ENCODE measurements at regions not wholly inside any gene's neighbourhood (a gene's known extent, or its start where the extent isn't known, plus 50 kb on each side); places are given as distances from the start of the nearest gene placed in this dataset.
A peak's percentile ranks its signal among the peaks of the same experiment; 100 is the strongest.
"Not testable (repeated sequence)": the region's sequence is repeated elsewhere in the genome, so short reads cannot be mapped to it uniquely, and the experiment has no call there.

DNA sequence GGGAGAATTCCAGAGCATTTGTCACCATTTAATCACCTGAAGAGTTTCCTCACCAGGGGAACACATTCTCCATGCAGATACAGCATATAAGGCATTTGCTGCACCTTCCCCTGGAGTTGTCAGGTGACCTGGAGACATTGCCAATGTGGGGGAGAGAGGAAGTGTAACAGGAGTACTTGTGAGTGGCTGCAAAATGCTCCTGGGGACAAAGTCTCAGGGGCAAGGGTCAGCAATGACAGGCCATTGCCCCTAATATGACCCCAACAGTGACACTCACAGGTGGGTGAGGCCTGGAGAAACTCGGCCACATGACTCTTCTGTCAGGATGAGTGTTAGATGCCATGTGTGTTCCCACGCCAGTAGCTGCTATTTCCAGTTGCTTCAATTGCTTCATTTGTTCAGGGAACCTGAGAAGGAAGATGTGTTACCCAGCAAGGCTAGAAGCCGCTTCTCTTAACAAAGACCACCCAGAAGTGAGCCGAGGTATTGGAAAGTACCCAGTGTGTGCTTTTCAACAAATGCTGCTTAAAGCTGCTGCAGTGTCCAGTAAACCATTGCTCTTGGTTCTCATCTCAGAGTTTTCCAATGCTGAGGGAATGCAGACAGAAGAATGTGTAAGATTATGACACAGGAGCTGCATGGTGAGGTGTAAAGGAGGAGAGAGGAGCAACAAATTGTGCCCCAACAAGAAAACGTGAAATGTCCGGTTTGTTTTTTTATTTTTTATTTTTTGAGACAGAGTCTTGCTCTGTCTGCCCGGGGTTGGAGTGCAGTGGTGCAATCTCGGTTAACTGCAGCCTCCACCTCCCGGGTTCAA, 128.2 kb upstream of the SLC44A1 start:
- DNase-seq, result no peak

DNA sequence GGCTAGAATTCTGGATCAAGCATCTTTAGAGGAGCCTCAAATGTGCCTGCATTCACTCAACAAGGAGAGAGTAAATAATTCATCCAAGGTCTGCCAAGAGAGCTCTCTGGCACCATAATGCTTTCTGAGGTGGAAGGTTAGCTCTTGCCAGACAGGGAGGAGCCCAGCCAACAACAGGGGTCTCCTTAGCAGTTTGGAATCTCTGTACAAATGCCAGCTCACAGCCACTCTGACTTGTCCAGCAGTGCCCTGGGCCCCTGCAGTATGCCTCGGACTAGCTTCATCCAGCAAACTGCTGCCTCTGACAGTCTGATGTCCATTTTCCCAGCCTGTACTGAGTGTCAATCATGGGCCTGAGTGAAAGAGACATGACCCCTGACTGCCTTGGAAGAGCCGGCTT, 127.2 kb upstream of the SLC44A1 start:
- no peak for DNase-seq

DNA sequence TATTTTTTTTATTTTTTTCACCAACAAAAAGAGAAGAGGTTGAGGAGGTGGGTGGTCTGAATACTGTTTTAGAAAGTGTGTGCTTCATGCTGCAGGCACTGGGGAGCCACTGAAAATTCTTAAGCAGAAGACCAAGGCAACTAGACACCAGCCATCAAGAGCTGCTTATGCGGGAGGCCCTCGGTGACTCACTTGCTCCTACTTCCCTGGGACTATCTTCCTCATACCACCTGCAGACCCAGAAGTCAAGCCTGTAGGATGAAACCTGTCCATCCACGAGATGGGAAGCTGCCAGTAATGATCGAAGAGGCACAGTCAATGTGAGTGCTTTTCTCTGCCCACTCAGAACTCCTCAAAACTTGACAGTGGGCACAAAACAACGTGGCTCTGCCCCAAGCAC, 125.8 kb upstream of the SLC44A1 start:
- DNase-seq, result no peak

DNA sequence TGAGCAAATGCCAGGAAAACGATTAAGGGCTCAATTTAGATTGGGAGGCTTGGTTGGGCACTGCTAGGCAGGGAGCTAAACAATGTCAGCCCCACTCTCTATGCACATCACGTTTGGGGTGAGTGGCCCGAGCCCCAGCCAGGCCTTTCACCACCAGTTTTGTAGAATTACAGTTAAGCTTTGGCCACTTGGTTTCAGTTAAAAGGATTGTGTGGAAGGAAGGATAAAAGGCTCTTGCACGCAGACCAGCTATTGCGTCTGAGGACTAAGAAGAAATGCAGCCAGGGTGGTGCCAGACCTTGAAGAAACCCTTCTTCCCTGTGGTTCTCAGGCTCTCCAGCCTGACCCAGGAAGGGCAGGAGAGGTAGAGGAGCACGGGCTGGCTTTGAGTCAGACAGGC, 125.3 kb upstream of the SLC44A1 start:
- DNase-seq, result no peak

DNA sequence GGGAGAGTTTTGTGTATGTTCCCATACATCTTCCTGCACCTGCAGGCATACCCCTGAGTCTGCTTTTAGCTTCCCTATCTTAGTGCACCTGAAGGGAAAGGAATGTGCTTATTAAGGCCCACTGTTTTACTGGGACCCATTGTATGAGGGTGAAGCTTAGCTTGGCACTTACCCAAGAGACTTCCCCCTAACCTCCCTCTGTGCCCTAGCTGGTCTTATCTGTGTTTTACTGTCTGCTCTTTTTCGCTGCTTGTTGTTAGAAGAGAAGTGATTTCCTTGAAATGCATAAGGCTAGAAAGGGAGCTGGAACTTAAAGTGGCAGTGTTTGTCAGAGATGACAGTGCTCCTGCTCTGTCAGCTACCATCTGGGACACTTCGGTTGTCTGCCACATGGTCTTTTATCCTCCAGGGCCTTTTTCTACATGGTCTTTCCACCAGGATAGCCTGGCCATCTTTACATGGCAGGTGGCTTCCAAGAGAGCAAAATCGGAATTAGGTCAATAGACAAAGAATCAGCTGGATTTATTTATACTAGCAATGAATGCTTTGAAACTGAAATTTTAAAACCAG, 122.5 kb upstream of the SLC44A1 start:
- DNase-seq, result no peak

DNA sequence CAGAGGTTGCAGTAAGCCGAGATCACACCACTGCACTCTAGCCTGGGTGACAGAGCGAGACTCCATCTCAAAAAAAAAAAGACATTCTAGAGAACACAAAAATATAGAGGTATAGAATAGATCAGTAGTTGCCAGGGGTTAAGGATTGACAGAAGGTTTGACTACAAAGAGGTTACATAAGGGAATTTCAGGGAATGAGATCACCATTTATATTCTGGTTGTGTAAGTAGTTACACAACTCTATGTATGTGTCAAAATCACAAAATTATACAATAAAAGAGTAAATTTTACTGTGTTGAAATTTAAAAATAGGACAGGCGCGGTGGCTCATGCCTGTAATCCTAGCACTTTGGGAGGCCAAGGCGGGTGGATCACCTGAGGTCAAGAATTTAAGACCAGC, 119.9 kb upstream of the SLC44A1 start:
- DNase-seq, result not testable (repeated sequence)

DNA sequence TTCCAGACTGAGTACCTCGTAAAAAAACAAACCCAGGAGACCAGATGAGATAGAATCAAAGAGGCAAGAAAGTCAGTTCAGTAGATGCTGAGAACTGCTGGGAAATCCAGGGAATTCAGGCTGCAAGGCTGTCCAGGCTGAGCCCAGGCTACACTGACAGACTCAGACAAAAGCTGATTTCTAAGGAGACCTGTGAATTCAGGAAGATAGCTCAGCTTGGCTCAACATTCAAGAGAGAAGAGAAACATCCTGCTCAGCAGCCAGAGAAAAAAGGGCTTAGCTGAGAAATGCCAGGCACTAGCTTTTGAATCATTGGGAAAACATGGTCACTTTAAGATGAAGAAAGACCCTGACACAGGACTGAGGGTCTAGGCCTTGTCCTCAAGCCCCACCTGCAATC, 118.2 kb upstream of the SLC44A1 start:
- DNase-seq, result no peak

DNA sequence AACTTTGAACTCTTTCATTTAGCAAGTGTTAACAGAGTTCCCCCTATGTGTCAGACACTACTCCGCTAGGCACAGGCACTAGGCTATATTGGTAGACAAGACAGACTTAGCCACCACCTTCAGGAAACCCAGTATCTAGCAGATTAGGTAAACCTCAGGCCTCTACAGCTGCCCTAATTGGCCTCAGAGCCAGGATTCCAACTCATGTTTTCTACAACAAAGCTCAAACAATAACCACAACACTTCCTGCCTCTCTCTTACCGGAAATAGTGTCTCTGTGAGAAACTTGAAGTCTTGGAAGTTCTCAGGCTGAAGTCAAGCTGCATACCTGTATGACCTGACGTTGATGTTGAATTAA, 116.6 kb upstream of the SLC44A1 start:
- peak; percentile 69 for DNase-seq

DNA sequence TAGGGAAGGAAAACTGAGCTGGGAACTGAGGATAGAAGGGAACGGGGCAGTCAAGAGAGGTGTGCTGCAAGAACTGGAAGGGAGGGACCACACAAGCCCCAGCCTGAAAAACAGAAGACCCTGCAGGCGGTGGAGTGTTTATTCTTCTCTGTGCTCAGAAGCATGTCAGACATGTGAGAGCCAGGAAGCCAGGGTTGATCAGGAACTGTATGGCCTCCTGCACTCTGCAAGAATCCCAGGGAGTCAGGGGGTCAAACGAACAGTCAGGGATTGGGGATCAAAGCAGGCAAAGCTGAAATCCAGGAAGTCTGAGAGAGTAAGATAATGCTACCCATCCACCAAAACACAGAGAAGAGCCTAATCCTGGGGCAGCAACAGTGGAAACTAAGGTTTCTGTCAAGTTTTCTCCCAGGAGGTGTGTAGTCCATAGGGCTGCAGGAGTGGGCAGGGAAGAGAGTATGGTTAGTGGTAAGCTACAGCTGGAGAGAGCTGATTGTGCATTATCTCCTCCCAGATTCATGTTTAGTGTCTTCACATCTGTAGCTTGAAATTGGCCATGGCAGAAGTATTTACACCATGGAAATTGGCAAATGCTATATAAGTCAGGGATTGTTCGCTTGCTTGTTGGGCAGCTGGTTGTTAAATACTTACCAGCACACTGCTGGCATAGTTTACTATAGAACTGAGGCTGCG, 115.4 kb upstream of the SLC44A1 start:
- DNase-seq, result no peak

DNA sequence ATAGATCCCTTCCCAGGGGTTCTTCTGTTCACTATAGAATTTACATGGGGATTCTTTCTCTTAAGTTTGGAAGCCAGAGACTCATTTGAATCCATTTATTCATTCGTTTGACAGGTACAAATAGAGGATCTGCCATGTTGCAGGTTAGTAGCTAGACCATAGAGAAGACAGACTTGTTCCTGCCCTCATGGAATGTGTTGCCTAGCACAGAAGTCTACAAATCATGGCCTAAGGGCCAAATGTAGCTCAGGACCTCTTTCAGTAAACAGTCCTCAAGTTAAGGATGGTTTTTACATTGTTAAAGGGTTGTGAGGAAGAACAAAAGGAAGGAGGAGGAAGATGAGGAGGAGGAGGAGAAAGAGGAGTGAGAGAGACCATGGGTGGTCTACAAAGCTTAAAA, 114.7 kb upstream of the SLC44A1 start:
- DNase-seq, result no peak

DNA sequence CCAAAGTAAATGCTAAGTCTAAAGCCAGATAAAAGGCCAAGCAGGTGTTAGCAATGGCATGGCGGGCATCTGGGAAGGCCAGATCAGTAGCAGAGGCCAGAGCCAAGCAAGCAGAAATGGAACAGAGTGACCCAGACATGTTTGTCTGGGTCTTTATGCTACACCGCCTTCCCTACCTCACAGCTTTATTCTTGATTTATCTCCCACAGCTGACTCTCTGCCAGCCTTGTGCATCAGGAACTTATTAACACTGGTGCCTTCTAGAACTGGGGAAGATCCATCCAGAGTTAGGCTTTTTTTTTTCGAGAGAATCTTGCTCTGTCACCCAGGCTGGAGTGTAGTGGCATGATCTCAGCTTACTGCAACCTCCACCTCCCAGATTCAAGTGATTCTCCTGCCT, 112.5 kb upstream of the SLC44A1 start:
- no peak for DNase-seq

DNA sequence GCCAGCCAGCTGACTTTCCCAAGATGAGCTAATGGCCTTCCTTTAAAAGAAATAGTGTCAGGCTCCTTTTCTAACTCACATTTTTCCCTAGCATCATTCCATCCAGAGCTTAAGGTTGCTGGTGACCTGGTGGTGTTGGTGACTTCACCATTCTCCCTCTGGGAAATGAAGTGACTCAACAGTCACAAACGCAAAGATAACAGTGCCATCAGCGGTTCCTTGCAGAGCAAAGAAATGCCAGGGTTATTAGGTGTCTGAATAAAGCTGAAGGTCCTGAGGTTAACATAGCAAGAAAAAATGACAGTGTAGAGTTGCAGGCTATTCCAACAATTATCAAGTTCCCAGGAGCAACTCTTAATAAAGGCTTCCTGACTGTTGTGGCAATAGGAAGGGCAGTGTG, 111.8 kb upstream of the SLC44A1 start:
- no peak for DNase-seq

DNA sequence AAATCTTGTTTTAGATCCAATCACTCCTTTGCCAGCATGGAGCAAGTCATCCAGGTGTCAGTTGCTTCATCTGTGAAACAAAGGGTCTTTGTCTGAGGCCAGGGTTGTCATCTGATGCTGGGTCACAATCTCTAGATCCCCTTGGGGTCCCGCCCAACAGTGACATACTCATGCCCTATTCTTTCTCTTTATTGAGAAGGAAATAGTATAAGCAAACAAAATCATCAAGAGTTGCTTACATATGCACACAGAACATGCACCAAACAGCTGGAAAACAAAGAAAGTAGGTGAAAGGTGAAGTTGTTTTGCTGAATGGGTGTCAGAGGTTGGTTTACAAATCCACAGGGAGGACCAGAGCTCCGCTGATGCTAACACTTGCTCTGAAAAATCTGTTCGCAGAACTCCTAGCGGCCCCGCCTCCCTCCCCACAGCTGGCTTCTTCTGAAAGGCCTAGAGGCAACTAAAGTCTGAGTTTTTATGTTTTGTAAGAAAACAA, 106.1 kb upstream of the SLC44A1 start:
- DNase-seq, result no peak

DNA sequence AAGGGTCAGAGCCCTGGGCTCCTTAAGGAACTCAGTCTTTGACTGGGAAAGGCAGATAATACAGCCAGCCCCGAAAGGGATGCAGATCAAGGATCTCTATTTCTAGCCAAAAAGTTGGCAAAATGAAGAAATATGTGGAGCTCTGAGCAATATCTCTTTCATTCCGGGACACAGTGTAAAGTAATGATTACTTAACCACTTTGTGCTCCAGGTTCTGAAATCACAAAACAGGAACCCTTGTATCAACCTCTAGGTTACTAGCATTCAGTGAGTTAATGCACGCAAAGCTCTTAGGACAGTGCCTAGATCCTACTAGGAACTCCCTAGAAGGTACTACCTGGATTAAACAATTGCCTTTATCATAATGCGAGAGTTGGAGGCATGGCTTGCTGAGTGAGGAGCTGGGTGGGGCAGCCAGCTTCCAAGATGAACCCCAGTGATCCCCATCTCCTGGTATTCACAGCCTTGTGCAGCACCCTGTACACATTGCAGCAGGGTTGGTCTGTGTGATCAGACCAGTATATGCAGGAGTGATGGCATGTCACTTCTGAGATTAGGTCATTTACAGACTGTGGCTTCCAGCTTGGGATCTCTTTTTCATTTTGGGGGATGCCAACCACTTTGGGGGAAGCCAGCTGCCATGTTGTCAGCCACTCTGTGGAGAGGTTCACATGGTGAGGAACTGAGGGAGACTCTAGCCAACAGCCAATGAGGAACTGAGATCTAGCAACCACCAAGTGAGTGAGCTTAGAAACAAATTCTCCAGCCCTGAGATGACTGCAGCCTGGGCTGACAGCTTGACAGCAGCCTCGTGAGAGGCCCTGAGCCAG, 103.1 kb upstream of the SLC44A1 start:
- DNase-seq, result peak; percentile 36

DNA sequence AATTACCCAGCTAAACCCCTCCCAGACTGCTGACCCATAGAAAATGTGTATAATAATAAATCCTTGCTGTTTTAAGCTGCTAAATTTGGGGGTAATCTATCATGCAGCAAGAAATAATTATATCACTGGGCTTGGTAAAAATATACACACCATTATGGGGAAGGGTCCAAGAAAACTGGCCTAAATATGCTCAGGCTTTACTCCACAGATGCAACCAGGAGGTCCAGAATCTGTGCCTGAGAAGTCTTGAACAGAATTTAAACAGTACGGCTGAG, 102.5 kb upstream of the SLC44A1 start:
- no peak for DNase-seq

DNA sequence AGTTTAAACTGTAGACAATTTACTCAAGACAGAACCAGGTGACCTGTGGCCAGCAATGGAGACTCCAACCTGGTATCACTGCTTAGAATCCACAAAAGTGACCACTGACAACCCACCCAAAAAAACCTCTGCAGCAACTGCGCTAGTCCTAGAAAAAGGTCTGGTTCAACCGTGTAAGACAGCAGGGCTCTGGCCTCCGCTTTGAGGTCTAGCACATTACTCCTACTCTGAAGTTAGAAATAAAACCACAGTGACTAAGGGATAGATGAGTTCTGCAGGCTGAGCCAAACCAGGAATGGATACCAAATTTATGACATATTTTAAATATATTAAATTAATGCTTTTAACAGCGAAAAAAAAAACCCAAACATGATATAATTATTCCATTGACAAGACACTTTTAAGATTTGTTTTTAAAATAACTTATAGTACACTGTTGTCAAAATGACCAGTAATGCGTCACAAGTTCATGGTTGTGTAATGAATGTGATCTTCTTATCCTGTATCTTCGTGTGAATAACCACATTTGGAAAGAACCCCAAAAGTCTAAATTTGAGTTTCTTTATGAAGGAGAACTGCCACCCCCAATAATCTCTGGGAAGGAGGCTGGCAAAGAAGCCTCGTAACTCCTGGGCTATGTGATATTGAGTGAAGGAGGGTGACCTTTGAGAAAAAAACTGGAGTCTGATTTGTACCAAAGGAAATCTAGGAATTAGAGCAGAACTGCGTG, 101.9 kb upstream of the SLC44A1 start:
- no peak for DNase-seq

DNA sequence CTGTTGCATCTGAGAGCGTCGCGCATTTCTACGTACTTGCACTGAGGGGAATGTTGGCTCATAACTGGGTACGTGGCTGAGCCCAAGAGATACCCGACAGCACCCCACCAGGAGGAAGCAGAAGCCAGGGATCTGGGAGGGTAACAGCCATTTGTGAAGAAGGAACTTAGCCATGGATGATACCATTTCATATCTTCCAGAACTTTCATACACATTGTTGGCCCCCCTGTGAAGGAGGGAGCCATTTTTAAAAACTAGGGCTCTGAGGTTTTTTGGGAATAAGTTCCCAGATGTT, 101.4 kb upstream of the SLC44A1 start:
- no peak for DNase-seq

DNA sequence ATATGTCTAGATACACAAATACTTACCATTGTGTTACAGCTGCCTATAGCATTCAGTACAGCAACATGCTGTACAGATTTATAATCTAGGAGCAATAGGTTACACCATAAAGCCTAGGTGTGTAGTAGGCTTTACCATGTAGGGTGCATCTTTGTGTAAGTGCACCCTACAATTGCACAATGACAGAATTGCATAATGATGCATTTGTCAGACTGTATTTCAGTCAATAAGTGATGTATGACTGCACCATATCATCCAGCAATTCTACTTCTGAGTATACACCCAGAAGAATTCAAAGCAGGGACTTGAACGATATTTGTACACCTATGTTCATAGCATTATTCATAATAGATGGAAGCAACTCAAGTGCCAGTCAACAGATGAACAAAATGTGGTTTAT, 100.4 kb upstream of the SLC44A1 start:
- no peak for DNase-seq

DNA sequence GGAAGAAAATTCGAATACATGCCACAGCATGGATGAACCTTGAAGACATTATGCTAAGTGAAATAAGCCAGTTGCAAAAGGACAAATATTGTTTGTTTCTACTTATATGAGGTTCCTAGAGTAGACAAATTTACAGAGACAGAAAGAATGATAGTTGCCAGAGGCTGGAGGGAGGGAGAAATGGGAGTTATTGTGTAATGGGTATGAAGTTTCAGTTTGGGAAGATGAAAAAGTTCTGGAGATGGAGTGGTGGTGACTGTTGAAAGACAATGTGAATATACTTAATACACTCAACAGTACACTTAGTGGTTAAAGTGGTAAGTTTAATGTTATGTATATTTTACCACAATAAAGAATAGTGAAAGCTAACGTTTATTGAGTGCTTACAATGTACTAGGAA, 99.6 kb upstream of the SLC44A1 start:
- no peak for DNase-seq

DNA sequence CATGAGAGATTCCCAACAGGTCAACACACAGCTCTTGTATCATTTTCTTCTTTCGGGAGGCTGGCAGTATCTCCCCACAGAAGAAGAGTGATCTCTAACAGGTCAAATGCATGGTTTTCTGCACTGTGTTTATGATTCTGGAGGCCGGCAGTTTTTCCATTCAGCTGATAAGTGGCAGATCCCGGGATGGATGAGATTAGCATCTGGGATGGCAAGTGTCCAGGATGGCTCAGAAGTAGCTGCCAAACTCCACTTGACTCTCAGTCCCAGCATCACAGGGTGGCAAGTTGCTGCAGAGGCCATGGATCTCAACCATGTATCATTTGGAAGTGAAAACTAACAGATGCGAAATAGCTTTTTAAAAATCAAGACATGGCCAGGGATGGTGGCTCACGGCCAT, 97.8 kb upstream of the SLC44A1 start:
- DNase-seq, result no peak

DNA sequence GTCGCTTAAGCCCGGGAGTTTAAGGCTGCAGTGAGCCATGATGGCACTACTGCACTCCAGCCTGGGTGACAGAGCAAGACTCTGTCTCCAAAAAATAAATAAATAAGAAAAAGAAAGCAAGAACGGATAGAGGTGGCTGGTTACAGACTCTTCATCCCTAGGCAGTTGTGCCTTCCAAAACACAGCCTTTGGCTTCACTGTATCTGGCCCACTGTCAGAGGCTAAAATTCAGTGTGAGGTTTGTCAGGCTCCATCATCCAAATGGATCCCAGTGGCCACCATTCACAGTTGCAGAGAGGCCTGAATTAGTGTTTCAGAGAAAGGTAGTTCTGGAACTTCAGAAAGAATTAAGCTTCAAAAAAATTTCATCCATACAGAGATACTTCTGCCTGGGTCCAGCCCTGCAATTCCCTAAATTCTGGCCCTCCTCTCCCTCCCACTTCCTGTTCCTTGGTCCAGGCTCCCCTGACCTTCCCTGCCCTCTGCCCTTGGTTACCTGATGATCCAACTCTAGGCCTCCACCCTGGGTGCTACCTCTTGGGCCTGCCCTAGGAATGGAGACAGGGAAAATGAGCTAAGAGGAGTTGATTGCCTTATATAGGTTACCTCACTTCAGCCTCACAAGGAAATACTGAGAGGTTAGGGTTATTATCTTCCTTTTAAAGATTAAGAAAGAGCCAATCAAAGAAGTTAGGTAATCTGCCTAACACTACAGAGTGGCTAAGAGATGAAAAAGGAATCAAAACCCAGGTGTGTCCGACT, 97.2 kb upstream of the SLC44A1 start:
- DNase-seq, result no peak

DNA sequence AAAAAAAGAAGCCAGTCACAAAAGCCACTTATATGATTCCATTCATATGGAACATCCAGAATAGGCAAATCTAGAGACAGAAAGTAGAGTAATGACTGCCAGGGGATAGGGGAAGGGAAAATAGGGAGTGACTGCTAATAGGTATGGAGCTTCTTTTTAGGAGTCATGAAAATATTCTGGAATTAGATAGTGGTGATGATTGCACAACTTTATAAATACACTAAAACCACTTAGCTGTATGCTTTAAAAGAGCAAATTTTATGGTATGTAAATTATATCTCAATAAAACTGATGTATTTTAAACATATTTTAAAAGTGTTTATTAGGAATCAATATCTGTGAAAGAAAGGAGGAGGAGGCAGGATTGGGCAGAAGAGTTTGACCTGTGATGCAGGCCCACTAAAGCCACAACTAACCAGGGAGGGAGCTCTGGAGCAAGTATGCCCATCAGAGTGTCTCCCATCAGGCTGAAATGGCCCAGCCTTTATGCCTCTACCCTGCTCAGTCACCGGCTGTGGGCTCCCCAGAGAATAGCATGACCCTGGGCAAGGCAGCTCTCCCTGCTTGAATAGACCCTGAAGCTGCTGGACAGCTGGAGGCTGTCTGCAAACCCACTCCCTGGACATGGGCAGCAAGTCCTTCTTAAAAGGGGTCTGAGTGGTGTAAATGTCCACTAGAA, 96.0 kb upstream of the SLC44A1 start:
- no peak for DNase-seq
